Renal pelvis (tissue), 1 donor: ENCODE measurements at regions not wholly inside any gene's neighbourhood (a gene's known extent, or its start where the extent isn't known, plus 50 kb on each side); places are given as distances from the start of the nearest gene placed in this dataset.
"Not testable (repeated sequence)": the region's sequence is repeated elsewhere in the genome, so short reads cannot be mapped to it uniquely, and the experiment has no call there.

Source experiments
- DNase-seq: peaks from one replicate; pipeline ENCODE4 v3.0.0-alpha.2; 2013

GRCh38 chr1:203401199-203401877 lies 50.4 kb upstream of the FMOD start:
- no peak for DNase-seq

DNA sequence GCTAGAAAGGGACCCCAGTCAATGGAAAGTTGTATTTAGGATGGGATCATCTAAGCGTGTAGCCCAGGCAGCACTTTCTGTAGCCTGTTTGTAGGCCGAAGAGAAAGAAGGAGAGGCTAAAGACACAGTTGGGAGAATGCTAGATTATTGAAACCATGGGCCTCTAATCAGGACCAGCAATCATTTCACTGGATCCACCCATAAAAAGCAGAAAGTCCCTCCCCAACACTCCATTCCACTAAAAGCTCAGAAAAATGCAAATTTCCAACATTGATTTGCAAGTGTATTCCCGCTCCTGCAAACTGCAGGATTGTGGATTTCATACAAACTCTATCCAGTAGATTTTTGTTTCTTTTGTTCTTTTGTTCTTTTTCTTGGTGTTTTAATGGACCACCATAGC lies 51.2 kb upstream of the FMOD start:
- DNase-seq = no peak

GRCh38 chr1:203402629-203403337 lies 51.9 kb upstream of the FMOD start:
- DNase-seq = peak; percentile 67

- DNase-seq = no peak
These were observed 52.7 kb upstream of the FMOD start for GRCh38 chr1:203403586-203403985.

GRCh38 chr1:203404546-203404945 lies 53.6 kb upstream of the FMOD start:
- DNase-seq = no peak

DNA sequence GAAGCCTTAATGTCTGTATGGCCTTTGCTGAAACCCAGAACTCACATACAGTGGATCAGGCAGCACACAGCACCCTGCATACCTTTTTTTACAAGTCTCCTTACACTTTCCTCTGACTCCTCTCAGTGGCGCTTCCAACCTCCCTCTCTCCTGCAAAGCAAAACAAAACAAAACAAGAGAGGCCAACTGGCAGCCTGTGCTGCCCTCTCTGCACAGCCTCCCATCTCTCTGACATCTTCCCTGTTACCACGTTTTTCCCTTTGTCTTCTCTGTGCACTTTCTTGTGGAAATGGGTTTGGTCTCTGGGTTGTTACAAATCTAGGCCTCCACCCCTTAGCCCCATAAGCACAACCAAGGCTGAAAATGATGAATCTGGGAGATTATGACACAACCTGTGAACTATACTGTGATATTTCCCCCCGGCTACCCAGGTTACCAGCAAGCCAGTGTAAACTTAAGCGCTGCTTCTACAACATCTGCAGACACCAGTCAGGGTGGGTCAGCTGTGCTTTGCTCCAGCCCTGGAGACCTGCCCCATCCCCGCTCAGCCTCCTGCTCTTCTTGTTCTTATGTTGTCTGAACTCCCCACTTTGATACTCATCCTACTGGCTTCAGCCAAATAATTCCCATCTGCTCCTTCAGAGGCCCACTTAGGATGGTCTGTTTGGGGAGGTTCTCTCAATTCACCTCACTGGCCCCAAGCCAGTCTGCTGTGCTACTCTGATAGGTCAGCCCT lies 54.9 kb upstream of the FMOD start:
- no peak for DNase-seq

DNA sequence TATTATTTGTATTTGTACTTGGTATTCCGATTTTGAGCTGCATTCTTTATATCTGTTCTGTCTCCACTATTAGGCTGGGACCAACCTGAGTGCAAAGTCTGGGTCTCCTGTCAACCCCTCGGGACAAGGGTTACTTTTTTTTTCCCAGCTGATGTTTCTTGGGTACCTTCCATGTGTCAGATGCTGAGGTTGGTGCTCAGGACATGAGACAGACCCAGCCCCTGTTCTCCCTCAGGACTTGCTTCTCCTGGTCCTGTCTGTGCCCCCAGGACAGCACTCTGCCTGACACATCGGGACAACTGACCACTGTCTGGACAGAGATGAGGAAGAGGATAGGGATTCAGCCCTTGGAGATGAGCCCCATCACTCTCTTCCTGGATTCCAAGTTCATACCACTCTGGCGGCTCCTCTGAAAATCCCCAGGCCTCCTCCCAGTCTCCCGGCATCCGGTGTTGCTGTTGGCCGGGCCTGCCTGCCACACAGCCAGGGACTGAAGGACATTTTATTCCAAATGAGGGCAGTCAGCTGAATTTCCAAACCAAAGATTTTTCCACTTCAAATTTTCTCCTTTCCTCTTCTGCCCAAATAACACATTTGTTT lies 55.6 kb upstream of the FMOD start:
- DNase-seq = no peak

DNA sequence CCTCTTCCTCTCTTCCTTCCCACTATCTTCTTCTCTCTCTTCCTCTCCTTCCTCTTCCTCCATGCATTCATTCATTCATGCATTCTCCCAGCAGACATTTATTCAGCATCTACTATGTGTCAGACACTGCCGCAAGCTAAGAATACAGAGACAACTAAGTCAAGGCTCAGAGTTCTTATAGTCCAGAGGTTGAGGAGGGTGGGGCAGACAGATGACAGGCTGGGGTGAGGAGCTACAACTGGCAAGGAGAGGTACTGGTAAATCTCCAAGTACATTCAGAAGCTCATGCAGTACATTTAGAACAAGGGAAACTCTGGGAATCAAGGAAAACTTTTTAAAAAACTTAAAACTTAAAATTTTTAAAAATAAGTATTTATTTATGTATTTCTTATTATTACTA lies 56.4 kb upstream of the FMOD start:
- DNase-seq = no peak

- no peak for DNase-seq
These were observed 57.9 kb upstream of the FMOD start for GRCh38 chr1:203408486-203409481.

DNA sequence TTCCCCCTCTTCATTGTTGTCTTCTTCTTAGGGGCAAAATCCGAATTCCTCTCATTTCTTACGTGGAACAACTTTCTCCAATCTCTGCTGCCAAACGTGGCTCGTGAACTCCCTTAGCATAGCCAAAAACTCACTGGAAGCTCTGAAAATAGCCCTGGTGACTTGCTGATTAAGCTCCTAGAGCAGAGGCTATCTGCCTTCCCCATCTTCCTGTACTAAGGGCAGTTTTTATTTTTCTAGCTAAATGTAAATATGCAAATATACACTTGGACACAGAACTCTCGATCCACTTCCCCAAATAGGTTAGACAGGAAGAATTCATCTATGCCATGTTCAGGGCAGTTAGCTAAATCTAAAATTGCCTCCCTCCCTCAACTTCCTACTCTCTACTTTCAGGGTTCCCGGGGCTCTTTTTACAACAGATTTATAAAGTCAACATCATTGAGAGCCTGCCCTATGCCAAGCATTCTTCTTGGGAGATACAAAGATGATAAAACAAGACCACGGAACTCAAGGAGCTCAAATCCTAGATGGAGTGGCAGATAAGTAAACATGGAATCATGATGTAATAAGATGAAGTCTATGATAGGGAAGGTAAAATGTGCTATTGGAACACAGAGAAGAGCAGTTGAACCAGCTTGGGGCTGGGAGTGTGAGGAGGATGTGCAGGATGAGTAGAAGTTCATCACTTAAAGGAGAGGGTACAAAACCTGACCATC lies 59.4 kb upstream of the FMOD start:
- no peak for DNase-seq

GRCh38 chr1:203411431-203411830 lies 60.5 kb upstream of the FMOD start:
- DNase-seq = not testable (repeated sequence)

- DNase-seq = no peak
These were observed 56.0 kb upstream of the PRELP start for GRCh38 chr1:203419558-203419957.

DNA sequence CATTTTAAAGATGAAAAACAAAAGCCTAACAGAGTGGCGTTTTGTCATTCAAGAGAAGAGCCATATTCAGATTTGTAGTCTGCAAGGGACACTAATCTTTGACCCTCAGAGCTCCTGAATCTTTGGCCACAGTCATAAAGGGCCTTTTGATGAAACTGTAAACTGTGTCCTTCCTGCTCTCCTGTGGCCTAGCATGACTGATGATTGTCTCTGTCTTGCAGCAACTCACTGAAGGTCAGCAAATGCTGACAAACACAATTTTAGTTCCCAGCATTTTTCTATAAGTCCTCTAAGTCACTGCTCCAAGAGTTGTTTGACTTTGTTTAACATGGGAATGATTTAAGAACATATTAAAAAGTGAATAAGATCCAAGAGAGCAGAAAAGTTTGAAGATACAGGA lies 55.3 kb upstream of the PRELP start:
- DNase-seq = no peak

DNA sequence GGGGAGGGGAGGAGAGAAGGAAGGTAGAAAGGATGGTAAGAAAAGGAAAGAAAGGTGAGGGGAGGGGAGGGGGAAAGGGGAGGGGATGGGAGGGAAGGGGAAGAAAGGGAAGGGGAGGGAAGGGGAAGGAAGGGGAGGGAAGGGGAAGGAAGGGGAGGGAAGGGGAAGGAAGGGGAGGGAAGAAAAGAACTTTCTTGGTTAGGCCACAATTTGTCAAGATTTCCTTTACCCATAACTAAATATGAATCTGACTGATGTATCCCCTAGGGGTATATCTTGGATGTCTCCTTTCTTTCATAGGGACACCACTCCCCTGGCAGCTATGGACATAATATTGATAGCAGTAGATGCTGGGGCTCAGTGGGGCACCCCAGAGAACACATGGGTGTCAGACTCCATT lies 54.4 kb upstream of the PRELP start:
- DNase-seq = no peak

DNA sequence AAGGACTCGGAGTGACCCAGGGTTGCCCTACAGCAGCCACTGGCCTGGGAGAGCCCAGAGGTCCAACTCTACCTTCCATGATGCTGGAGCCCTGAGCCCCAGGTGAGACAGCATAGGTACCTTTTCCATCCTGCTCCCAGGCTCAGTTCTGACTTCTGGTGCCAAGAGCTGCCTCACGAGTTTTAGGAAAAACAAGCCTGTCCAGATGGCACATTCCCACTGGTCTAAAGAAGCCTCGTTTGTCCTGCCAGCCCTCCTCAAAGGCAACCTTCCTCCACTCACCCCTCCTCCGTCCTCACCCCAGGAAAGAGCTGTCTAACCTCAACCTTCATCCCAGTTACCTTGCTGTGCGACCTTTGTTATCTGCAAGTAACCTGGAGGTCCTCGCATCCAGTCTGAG lies 53.5 kb upstream of the PRELP start:
- DNase-seq = no peak

- DNase-seq = no peak
These were observed 53.0 kb upstream of the PRELP start for GRCh38 chr1:203422656-203423055.

GRCh38 chr1:203424285-203424684 lies 51.3 kb upstream of the PRELP start:
- DNase-seq = no peak

DNA sequence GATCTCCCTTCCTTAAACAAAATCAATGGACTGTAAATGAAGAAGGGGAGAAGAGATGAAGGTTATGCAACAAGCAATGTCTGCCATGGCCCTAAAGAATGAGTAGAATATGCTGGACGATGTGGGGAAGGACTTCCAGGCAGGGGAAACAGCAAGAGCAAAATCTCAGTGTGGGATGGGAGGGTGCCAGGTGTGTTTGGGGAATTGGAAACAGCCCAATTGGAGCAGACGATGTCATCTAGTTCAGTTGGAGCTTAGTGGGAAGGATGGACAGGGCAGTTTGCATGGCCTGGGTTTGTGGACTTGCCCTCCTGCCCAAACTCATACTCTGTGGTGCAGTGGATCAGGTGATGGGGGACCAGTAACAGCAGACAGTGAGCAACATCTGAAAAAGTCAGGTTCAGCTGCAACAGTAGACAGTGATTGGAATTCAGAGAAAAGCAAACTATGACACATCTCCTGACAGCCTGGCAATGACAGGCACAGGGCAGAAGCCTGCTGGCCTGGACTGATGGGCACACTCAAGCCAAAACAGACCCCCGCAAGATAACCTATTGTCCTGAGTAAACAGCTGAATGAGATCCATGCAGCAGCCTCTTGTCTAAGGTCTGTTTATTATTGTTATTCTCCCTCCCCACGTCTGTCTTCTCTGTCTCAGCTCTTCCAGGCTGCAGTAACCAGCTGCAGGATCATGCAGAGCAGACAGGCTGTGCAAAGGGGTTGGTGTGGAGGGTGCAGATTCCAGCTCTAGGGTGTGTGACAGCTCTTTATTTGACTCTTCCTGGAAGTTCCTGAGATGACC lies 50.5 kb upstream of the PRELP start:
- no peak for DNase-seq

DNA sequence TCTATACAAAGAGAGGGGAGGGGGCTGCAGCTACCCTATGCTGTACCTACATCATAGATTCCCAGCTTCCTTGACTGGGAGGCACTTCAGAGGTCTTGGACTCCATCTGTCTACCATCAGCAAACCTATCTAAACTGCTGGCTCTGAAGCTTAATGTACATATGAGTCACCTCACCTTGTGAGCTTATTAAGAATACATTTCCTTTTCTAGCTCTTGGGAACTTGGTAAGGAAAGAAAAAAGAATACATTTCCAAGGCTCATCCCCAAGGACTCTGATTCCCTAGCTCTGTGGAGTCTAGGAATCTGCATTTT lies 50.0 kb upstream of the PRELP start:
- no peak for DNase-seq
